Stimulated activated CD8-positive, alpha-beta memory T cell treated with anti-CD3 and anti-CD28 coated beads, Interleukin-2, amount 100 ng/mL, for 48 hours (primary cell): ENCODE measurements at regions not wholly inside any gene's neighbourhood (a gene's known extent, or its start where the extent isn't known, plus 50 kb on each side); places are given as distances from the start of the nearest gene placed in this dataset.
"Not testable (repeated sequence)": the region's sequence is repeated elsewhere in the genome, so short reads cannot be mapped to it uniquely, and the experiment has no call there.

Experiments used
- DNase-seq, 2 donors: peaks; one replicate each; pipeline ENCODE4 v3.0.0-alpha.2; 2020; ENCODE audit warnings: low read depth in 2 of 2

GRCh38 chr7:142469696-142470543 is 212.1 kb upstream of the PRSS58 start:
- no peak for DNase-seq

DNA sequence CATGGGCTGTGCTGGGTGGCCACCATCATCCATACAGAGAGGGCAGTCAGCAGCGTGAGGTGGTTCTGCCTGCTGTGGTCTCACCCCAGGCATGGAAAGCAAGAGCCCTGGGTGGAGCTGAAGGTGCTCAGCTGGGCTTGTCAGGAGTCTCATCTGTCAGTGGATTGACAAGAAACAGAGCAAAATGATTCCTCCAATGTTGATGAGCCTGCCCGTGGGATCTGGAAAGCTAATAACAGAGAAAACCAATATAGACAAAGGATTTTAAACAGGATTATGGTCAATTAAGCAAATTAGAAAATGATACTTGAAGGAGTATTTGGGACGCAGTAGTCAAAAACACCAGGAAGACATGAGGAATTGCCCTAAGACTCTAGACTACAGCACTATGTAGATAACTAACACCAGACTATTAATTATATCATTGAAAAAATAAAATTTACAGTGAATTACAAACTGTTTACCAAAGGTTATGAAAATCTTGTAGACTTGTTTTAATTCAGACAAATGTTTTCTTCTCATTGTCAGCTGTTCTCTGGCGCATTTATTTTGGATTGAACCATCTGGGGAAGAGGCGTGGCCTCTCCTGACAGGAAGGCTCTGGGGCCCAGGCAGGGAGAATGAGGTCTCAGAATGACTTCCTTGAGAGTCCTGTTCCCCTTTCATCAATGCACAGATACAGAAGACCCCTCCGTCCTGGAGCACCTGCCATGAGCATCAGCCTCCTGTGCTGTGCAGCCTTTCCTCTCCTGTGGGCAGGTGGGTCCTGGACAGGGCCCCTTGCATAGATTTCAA is 211.2 kb upstream of the PRSS58 start:
- no peak for DNase-seq

DNA sequence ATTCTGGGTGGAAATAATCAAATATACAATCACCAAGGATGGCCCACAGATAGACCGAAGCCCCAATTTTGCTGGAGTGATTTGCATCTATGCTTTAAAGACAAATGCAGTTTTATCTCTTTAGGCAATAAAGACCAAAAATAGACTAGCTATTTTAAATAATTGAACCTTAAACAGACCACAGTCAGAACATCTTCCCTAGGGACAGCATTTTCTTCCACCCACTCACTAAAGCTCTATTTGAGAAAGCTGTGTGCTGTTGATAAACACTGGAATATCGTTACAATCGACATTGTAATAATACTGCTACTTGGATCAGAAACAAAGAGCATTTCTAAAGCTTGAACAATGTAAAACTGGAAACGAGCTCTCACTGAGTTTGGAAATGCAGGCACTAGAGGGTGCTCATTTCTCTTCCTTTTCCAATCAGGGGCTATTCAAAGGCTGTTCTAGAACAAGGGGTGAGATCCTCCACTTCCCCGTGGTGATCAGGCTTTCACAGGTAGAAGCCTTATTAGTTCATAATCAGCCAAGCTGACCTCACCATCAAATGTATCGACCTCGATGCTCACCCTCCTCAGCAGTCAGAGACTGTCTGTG is 209.3 kb upstream of the PRSS58 start:
- DNase-seq: not testable (repeated sequence)

GRCh38 chr7:142463401-142463850 is 205.6 kb upstream of the PRSS58 start:
- DNase-seq: no peak

DNA sequence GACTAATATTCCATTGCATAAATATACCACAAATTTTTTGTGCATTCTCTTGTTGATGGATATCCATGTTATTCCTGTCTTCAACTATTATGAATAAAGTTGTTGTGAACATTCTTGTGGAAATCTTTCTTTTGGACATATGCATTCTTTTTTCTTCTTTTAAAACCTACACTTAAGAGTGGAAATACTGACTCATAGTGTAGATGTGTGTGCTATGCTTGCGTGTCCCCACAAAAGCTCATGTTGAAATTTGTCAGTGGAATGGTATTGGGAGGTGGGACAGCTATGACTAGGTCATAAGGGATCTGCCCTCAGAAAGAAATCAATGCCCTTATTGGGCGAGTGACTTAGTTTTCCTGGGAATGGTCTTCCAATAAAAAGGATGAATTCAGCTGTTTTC is 203.6 kb upstream of the PRSS58 start:
- no peak for DNase-seq

- no peak for DNase-seq
Observed at GRCh38 chr7:142460402-142461117, 202.7 kb upstream of the PRSS58 start.

DNA sequence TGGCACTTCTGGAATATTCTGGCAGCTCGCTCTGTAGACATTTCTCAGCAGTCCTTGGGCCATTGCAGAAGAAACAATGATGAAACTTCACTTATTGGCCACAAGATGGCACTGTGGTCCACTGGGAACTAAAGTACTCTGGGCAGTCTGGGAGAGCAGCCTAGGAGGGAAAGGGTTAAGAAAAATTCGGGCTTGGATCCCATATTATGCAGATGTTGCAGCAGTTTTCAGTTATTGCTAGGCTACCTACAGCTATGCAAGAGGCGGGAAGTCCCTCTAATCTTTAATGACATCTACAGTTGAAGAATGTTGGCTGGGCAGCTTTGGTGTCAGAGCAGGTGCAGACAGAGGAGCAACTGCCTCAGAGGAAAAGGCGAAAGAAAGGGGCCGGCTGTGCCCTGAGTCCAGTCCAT is 201.7 kb upstream of the PRSS58 start:
- DNase-seq: no peak

DNA sequence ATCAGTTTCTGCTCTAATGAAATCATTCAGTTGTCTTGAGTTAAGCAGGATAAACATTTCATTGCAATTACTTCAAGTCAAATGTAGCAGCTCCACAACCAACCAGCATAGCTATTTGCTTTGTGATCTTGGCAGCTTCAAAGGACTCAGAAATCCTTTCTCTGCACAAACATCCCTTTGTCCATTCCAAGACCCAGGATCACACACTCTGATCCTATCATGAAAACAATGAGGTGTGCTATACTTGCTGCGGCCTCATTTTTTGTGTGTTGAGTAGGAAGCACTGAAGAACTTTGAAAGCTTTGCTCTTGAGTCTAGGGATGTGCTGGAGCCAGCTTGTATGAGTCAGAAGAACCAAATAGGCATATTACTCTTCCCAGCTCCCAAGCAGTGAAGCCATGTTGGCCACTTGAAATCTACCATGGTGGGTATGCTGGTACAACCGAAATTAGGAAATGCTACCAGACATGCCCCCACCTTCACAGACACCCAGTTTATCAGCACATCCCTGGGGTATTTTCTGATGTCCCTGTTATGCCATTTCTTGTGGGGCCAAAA is 199.4 kb upstream of the PRSS58 start:
- DNase-seq: no peak

DNA sequence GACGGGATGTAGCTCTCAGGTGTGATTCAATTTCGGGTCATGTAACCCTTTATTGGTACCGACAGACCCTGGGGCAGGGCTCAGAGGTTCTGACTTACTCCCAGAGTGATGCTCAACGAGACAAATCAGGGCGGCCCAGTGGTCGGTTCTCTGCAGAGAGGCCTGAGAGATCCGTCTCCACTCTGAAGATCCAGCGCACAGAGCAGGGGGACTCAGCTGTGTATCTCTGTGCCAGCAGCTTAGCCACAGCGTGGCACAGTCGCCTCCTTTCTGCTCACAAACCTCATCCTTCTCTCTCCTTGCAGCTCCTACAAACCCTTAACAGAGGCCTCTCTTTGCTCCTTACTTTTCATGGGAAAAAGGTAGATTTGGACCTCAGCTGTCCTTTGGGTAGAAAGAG is 197.5 kb upstream of the PRSS58 start:
- DNase-seq: no peak

- no peak for DNase-seq
Observed at GRCh38 chr7:142454862-142455261, 197.0 kb upstream of the PRSS58 start.

GRCh38 chr7:142452791-142453190 is 194.9 kb upstream of the PRSS58 start:
- no peak for DNase-seq

DNA sequence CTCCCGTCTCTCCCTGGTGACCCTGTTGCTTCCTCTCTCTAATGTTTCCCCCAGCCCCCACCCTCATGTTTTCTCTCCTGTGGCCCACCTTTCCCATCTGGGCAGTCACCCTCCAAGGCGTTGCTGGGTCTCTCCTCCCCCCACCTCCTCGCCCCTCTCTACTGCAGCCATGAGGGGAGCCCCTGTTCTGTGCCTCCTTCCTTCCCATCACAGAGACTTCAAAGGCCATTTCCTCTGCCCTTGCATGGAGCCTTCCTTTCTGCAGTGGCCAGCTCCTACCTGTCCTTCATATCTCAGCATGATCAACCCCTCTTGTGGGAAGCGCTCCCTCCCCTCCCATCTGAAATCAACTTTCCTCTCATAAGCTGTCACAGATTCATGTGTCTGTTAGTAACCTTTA is 194.0 kb upstream of the PRSS58 start:
- DNase-seq: no peak

GRCh38 chr7:142451296-142451695 is 193.4 kb upstream of the PRSS58 start:
- no peak for DNase-seq

- no peak for DNase-seq
Observed at GRCh38 chr7:142450695-142451094, 192.8 kb upstream of the PRSS58 start.

DNA sequence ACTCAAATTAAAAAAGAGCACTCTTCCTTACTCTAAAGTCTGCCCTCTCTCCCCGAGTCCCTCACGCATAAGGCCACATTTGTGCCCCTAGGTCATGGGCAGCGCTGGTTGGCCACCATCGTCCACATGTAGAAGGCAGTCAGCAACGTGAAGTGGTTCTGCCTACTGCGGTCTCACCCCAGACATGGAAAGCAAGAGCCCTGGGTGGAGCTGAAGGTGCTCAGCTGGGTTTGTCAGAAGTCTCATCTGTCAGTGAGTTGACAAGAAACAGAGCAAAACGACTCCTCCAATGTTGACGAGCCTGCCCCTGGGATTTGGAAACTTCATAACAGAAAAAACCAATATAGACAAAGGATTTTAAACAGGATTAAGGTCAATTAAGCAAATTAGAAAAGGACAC is 192.3 kb upstream of the PRSS58 start:
- DNase-seq: no peak

DNA sequence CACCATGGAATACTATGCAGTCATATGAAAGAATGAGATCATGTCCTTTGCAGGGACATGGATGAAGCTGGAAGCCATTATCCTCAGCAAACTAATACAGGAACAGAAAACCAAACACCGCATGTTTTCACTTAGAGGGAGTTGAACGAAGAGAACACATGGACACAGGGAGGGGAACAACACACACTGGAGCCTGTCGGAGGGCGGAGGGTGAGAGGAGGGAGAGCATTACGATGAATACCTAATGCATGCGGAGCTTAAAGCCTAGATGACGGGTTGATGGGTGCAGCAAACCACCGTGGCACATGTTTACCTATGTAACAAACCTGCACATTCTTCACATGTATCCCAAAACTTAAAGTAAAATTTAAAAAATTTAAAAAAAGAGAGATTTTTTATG is 191.0 kb upstream of the PRSS58 start:
- not testable (repeated sequence) for DNase-seq

DNA sequence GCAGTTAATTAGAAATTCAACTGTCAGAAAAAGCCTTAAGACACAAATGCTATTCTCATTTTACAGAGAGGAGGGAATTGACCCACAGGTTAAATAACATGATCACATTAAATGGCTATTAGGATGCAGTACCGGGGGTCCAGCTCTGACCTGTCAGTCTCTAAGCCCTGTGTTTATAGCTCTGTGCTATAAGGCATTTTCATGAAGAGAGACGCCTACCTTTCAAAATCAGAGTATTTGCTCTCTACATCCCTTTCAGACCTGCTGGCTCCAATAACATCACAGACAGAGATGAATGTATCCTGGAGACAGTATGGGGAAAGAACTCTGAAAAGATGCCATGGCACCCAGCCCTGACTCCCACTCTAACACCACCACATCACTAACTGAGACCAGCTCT is 189.9 kb upstream of the PRSS58 start:
- DNase-seq: no peak

- DNase-seq: no peak
Observed at GRCh38 chr7:142445019-142445686, 187.3 kb upstream of the PRSS58 start.

DNA sequence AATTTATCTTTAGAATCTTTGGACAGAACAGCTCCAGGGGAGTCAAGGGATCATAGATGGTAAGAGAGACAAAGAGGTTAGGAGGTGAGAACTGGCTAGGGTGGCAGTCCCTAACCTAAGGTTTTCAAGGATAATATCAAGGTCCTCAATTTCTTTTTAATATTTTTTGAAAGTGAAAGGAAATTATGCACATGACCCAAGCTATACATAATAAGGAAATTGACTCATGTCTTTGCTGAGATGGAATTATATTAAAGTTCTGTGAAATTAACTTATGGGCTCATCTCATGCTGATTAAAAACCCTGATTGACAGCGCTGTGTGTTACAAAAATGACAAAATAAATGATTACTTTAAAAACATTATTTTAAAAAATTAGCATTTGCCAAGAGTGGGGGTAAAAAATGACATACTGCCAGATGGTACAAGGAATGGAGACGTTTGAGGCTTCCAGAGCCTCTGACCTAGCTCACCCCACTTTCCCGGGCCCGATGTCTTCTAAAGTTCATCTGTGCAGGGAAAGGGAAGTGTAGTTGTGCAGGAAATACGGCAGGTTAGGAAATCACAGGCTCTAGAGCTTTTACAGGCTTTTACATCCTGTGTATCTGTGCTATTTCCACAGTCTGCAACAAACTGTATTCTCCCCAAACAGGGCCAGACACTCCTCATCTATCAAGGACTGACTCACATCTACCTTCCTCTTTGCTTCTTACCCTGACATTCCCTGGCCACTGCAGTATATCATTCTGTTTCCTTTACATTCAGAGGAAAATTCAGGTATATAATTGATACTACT is 185.6 kb upstream of the PRSS58 start:
- no peak for DNase-seq

DNA sequence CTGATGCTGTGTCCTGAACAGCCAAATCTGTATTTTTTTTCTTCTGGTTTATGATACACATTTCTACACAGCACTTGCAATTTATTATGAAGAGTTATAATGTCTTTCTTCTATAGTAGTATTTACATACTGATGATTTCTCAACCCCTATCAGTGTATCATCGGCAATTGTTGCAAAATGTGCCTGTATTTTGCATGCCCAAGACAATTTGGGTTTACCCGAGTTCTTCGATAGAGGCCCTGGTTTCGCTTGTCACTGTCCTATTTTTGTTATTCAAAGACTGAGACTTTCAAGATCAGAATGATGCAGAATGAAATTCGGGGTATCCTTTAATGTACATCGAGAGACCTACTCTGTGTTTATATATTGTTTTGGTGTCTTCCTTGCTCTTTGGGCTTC is 184.5 kb upstream of the PRSS58 start:
- no peak for DNase-seq
